K562 (cell line): ENCODE measurements at regions not wholly inside any gene's neighbourhood (a gene's known extent, or its start where the extent isn't known, plus 50 kb on each side); places are given as distances from the start of the nearest gene placed in this dataset.

Experiments used
- E2F1 ChIP-seq: sonication (generic); formaldehyde crosslinking; IDR thresholded peaks from 2 replicates; pipeline ENCODE4 v1.8.1; 2023; ENCODE audit warnings: mild to moderate bottlenecking, missing genetic modification reagents, moderate library complexity
- ETV5 ChIP-seq: sonication (generic); formaldehyde crosslinking; IDR thresholded peaks from 2 replicates; pipeline ENCODE4 v1.4.0; 2020; ENCODE audit warnings: low read depth, mild to moderate bottlenecking, missing genetic modification reagents
- KLF10 ChIP-seq: fragments of 250-450 bp; sonication (Bioruptor Pico); IDR thresholded peaks from 2 replicates; pipeline ENCODE4 v1.6.1; 2021; ENCODE audit warnings: matching md5 sums
- MAX ChIP-seq: sonication (generic); formaldehyde crosslinking; IDR thresholded peaks from 2 replicates; pipeline ENCODE4 v1.9.0; 2022; ENCODE audit warnings: mild to moderate bottlenecking, missing genetic modification reagents
- NCOA6 ChIP-seq: fragments of 450-650 bp; IDR thresholded peaks from 2 replicates; pipeline ENCODE4 v1.6.1; 2017; ENCODE audit warnings: mild to moderate bottlenecking
- RAD21 ChIP-seq, 2 experiments: fragments of 250-450 bp in 1 of 2; fragments of 450-650 bp in 1 of 2; sonication (Bioruptor Pico) in 1 of 2; formaldehyde crosslinking in 1 of 2; IDR thresholded peaks in 1 of 2; conservative IDR thresholded peaks in 1 of 2; 2 replicates each; pipeline versions ENCODE4 v1.4.0 to v1.8.0; 2020 to 2022; ENCODE audit warnings: mild to moderate bottlenecking in 2 of 2, moderate library complexity in 1 of 2
- REST ChIP-seq, 2 experiments: fragments of 450-650 bp; formaldehyde crosslinking in 1 of 2; IDR thresholded peaks; 2 replicates each; pipeline versions ENCODE4 v1.4.0 to v1.6.1; 2014 to 2020; ENCODE audit warnings: mild to moderate bottlenecking in 2 of 2, borderline replicate concordance in 1 of 2, low read depth in 1 of 2
- SAFB ChIP-seq: fragments of 200-400 bp; formaldehyde crosslinking; IDR thresholded peaks from 2 replicates; pipeline ENCODE4 v1.6.1; 2017; ENCODE audit warnings: low read depth, low read length, borderline replicate concordance
- SIN3A ChIP-seq, 2 experiments: fragments of 150-350 bp in 1 of 2; IDR thresholded peaks; 2 replicates each; pipeline ENCODE4 v1.6.1; 2011 to 2016; ENCODE audit warnings: borderline replicate concordance in 2 of 2, low read depth in 2 of 2, low read length in 2 of 2, mild to moderate bottlenecking in 2 of 2, moderate library complexity in 2 of 2; ENCODE audit not compliant: control insufficient read depth in 1 of 2
- SMAD1 ChIP-seq: fragments of 150-350 bp; IDR thresholded peaks from 2 replicates; pipeline ENCODE4 v1.6.1; 2014; ENCODE audit warnings: low read length, low read depth; ENCODE audit not compliant: partially characterized antibody
- TEAD2 ChIP-seq: fragments of 450-650 bp; IDR thresholded peaks from 2 replicates; pipeline ENCODE4 v1.6.1; 2016; ENCODE audit warnings: missing genetic modification characterization, control low read depth, missing compliant biosample characterization

- no peak for TF ChIP-seq TEAD2 (tag)
- no peak for TF ChIP-seq KLF10 (CRISPR knock-in tag)
- TF ChIP-seq E2F1 (CRISPR knock-in tag) = no peak
- TF ChIP-seq NCOA6 = no peak
- no peak for TF ChIP-seq REST (IDR thresholded peaks at IDR 0.05; ENCODE audit: borderline replicate concordance)
- no peak for TF ChIP-seq REST (CRISPR knock-in tag; IDR thresholded peaks at IDR 0.05; ENCODE audit: low read depth)
- TF ChIP-seq SAFB = no peak
- no peak for TF ChIP-seq SMAD1
- no peak for TF ChIP-seq ETV5 (CRISPR knock-in tag)
- TF ChIP-seq SIN3A (IDR thresholded peaks at IDR 0.05; ENCODE audit: borderline replicate concordance in 2 of 2, control insufficient read depth in 1 of 2, low read depth in 2 of 2, low read length in 2 of 2) = no peak
- TF ChIP-seq MAX (CRISPR knock-in tag) = no peak
- no peak for TF ChIP-seq RAD21 (CRISPR knock-in tag; conservative IDR thresholded peaks at IDR 0.05 in 1 of 2, IDR thresholded peaks at IDR 0.05 in 1 of 2)
These were observed 90.8 kb downstream of the STRADB start for GRCh38 chr2:201542291-201542690.
